Stimulated activated naive CD4-positive, alpha-beta T cell (primary cell): ENCODE measurements at regions not wholly inside any gene's neighbourhood (a gene's known extent, or its start where the extent isn't known, plus 50 kb on each side); places are given as distances from the start of the nearest gene placed in this dataset.
"Not testable (repeated sequence)": the region's sequence is repeated elsewhere in the genome, so short reads cannot be mapped to it uniquely, and the experiment has no call there.

Experiments
- DNase-seq, 6 experiments: peaks; one replicate each; lab custom pipeline; 2025; lab: John Stamatoyannopoulos, UW

DNA sequence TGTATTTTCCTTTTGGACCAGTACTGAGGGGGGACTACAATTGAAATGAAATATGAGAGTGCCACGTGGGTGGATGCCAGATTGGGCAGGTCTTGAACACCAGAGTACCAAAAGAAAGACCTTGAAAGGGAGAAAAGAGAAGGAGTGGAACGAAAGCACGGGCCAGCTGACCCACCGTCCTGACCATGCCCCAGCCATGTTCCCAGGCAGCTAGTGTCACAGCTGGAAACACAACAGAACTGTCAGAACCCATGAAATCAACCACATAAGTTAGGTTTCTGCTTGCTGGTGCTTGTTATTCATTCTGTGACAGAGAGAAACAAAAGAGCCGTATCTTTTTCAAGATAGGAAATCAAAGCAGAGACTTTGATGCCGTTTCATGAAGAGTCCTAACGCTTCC lies 268.8 kb downstream of the MEX3B start:
- no peak for DNase-seq

GRCh38 chr15:81775779-81776178 lies 270.0 kb downstream of the MEX3B start:
- not testable (repeated sequence) for DNase-seq

DNA sequence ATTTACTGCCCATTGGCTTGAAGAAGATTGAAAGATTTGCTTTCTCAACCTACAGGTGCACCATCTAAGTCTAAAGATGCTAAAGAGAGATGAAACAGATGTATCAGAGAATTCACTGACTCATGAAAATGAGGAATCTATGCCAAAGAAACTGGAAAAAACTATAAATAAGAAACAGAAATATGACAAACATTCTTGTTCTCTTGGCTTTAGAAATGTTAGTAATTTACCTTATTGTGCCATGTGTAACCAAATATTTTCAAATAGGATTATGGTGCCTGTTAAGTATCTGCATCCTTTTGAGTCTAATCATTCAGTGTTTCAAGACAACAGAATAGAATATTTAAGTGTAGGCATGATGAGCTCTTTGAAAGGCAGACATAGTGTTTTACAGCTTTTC lies 271.5 kb downstream of the MEX3B start:
- DNase-seq = no peak

DNA sequence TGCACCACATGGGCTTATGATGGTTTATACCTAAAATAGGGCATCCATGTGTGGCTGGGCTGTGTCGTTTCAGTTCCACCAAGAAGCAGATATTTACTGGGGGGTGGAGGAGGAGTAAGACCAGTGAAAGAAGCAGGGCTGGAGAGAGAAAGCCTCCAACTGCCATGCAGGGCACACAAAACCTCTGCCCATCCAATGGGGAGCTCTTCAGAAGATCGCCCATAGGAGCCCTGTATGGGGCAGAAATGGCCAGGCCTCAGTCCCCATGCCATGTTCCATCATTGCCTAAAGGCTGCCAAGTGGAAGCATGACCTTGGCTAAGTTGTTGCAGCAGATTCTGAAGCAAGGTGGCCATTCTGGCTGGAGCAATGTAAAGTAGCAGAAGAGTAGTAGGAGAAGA lies 277.0 kb downstream of the MEX3B start:
- DNase-seq = no peak

GRCh38 chr15:81766829-81767475 lies 278.9 kb downstream of the MEX3B start:
- no peak for DNase-seq

DNA sequence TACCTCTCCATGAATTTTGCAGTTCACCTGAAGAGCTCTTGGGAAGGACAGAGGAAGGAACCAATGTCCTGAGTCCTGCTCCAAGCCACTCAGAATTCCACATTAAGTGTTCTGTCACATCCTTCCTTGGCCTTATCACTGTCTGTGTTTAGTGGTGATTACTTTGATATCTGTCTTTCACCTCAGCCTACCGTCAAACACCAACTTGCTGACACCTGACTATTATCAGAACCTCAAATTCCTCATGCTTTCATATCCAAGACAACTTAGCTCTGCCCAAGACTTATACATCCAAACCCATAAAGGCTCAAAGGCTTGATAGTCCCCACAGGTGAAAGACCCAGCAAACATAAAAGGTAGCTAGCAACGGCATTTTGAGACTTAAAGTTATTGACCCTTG lies 280.0 kb downstream of the MEX3B start:
- DNase-seq = no peak

- DNase-seq = no peak
Measured at GRCh38 chr15:81763304-81763703, 282.5 kb downstream of the MEX3B start.

- no peak for DNase-seq
Measured at GRCh38 chr15:81760686-81761085, 285.1 kb downstream of the MEX3B start.

DNA sequence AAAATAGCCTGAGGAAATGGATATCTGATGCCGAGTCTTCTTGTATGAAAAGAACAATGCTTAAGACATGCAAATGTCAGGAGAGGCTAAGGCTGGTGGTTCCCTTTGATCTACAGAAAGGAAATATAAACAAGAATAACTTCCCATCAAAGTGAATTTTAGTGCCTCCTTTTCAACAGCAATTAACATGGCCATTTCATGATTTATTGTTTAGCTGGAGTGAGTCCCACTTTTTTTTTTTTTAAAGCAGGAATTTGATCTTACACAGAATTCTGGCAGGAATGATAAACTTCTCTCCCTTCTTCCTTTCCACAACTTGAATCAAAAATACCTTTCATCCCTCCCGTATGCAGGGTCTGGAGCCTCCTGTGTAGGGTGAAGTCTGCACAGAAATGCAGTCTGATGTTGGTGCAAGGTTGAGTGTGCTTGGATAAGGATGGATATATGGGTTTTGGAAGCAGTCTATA lies 287.0 kb downstream of the MEX3B start:
- no peak for DNase-seq

- DNase-seq = no peak
Measured at GRCh38 chr15:81755626-81756025, 290.2 kb downstream of the MEX3B start.

DNA sequence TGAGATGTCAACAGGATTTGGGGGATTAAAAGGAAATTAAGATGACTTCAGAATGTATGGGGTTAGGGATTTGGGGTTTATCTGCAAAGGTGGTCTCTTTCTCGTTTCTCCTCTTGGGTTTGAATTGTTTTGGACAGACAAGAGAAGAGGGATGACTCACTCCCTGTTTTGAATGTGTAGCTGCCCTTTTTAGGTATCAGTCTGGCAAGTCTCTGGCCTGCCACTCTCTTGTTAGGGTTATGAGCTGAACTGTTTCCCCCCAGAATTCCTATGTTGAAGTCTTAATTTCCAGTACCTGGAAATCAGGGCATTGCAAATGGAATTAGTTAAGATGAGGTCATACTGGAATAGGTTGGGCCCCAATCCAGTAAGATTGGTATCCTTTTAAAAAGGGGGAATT lies 291.7 kb downstream of the MEX3B start:
- DNase-seq = no peak

DNA sequence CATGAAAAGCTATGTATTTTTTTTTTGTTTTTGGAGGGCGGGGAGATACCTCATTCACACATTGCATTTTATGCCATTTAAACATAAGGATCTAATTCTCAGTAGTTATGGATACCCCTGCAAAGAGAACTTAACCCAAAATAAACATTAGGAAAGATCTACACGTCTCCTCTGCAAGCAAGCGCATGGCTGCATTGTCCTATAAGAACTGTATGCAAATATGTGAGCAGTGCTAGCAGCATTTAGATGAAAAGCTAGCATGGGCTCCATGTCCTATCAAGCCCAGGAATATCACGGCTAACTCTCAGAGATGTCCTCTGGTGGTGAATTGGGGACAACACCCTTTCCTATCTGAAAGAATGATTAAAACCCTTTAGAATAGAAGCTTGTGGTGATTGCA lies 292.8 kb downstream of the MEX3B start:
- DNase-seq = no peak

GRCh38 chr15:81752546-81752942 lies 293.3 kb downstream of the MEX3B start:
- no peak for DNase-seq

DNA sequence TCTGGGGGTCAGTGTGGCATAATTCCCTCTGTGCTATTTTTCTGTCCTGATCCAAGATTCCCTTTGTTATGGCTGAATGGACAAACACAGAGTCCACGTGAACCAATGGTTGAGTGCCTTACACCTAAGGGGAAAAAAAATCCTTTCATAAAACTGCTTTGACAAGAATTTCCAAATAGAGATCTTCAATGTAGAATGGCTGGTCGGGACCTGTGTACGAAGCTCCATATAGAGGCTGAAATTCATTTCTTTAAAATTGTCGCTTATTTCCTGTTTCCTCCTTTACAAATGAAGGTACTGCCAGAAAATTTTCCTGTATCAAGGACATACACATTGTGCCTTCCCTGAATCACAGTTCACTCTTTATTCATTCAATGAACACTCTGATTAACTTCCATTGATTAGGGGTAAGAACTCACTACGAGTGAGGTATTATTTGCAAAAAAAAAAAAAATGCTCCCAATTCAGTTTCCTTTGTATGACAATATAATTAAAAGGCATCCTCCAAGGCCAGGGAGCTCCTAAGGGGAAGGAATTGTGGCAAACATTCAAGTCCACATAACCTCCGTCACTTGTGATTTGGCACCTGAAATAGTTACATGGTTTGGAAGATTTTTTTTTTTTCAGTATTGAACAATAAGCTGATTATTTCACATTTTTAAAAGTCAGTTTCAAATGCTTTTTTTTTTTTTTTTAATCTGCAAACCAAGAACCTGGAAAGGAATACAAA lies 293.8 kb downstream of the MEX3B start:
- no peak for DNase-seq

- DNase-seq = no peak
Measured at GRCh38 chr15:81751256-81751655, 294.6 kb downstream of the MEX3B start.

DNA sequence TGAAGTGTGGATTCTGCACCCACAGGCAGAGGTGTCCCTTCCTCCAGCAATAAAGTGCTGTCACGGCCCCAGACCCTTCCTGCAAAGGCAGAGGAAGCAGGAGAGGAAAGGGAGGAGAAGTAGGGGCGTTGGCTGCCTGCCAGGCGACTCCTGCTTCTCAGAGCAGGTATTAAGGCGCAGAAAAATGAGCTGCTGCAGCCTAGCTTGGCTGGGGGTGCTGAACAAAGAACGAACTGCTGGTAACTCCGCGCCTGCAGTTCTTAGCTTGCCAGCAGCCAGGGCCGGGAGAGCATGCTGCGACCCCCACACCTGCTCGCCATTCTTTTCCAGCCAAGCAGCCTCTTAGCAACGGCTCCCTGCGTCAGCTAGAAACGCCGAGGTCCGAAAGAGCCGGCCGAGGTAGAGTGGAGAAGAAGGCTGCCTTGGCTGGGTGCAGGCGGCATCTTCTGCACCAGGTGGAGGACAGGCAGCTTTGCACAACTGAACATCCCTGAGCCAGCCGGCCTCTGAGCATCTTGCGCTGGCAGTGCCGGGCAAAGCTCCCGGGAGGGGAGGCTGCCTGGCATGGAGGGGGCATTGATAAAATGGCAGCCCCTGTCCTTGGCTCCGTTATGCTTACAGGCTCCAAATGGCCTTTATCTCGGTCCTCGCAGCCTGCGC lies 296.0 kb downstream of the MEX3B start:
- no peak for DNase-seq

DNA sequence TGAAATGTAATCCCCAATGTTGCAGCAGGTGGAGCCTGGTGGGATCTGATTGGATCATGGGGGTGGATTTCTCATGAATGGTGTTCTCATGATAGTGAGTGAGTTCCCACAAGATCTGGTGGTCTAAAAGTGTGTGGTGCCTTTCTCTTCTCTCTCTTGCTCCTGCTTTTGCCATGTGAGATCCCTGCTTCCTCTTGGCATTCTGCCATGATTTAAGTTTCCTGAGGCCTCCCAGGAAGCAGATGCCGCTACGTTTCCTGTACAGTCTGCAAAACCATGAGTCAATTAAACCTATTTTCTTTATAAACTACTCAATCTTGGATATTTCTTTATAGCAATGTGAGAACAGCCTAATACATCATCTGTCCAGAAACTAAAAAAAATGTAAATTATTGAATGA lies 298.3 kb downstream of the MEX3B start:
- no peak for DNase-seq

DNA sequence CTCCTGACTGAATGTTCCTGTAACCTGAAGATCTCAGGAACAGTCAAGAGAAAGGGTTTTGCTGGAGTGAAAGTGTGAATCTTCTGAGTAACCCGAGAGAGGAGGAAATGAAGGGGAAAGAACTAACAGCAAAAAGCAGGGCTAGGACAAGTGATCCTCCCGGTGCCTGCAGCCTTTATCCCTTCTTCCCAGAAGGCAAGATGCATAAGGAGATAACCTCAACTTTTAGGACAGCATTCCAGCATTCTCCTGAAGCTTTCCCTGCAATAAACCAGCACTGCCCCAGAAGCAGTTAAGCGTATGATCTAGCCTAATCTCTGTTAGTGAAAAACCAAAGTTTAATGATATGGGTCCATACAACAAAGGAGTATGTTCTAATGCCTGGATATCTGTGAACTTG lies 298.8 kb downstream of the MEX3B start:
- no peak for DNase-seq

DNA sequence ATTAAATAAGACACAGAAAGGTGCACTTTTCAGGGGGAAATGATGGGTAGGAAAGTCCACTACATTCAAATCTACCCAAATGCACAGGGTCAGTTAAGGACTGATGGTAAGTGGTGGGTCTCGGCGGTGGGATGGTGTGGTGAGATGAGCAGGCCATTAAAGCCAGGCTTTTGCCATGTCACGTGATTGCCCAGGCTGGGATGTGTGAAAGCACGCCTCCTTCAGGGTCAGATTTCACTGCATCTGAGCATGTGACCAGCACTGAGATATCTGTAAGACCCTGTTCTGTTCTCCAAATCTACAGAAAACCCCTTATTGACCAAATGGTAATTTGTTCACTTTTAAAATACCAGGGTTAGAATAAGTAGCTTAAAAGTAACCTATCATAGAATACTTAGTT lies 301.5 kb downstream of the MEX3B start:
- DNase-seq = no peak

GRCh38 chr15:81740416-81740815 lies 305.4 kb downstream of the MEX3B start:
- no peak for DNase-seq

DNA sequence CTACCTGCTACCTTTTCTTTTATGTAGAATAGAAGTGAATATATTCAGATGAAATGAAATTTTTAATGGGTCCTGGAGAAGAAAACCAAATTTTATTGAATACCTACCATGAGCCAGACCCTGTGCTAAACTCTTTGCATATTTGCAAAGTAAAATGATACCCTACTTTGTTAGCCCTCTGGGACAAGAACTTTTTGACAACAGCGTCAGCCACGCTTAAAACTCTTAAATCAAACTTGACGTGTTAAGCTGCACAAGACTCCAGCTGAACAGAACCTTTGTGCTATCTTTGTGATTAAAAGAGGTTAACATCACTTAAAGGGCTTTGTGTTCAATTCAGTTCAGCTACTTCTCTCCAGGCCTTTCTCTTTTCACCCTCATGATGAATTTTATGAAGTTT lies 316.5 kb downstream of the MEX3B start:
- no peak for DNase-seq

DNA sequence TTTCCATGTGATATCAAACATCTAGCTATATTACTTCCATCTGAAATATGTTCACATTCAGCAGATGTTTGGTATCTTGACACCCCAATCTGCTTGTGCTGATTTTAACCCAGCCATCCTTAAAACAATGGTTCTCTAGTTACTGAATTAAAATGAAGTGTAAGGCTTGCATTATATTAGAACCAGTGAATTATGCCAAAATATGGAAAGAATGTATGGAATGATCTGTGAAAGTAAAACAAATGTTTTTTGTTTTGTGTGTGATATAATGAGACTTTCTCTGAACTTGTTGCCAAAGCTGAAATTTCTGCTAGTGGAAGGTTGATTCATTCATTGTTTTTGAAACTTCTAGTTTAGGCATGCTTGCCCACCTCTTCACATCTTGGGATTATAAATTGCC lies 317.1 kb downstream of the MEX3B start:
- DNase-seq = no peak

DNA sequence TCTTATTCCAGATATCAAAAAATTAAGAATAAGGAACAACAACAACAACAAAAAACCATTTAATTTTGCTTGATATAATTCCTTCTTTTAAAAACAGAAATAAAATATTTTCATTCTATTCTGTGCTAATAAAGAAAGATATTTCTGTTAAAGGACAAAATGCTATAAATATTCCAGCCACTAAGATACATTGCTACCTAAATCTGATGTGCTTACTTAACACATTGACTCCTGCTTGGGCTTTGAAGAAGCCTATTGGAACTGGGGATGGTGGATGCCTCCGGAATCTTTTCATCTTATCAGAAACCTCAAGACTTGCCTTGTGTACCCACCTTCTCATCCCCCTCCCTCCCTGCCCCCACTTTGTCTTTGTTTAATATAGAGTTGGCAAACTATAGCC lies 320.2 kb downstream of the MEX3B start:
- no peak for DNase-seq
